GM18517 (cell line): ENCODE measurements at regions not wholly inside any gene's neighbourhood (a gene's known extent, or its start where the extent isn't known, plus 50 kb on each side); places are given as distances from the start of the nearest gene placed in this dataset.

Source experiments
- ATAC-seq: cut with Tn5 transposase; IDR thresholded peaks from one replicate; pipeline ENCODE4 v1.9.1; 2021; ENCODE audit warnings: mild to moderate bottlenecking, moderate library complexity; ENCODE audit not compliant: unreplicated experiment

DNA sequence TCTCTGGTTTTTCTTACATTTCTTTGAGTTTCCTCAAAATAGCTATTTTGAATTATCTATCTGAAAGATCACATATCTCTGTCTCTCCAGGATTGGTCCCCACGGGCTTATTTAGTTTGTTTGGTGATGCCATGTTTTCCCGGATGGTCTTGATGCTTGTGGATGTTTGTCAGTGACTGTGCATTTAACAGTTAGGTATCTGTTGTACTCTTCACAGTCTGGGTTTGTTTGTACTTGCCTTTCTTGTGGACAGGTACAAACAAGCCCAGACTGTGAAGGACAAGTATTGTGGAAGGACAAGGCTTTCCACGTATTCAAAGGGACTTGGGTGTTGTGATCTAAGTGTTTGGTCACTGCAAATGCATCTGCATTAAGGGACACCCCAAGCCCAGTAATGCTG lies 49.9 kb upstream of the TOP1 start:
- ATAC-seq = no peak
